ENCODE measurements at regions not wholly inside any gene's neighbourhood (a gene's known extent, or its start where the extent isn't known, plus 50 kb on each side); places are given as distances from the start of the nearest gene placed in this dataset.

- TF ChIP-seq CTCF (IDR thresholded peaks at IDR 0.05; ENCODE audit: low read depth, low read length, missing input control) = no peak
- no peak for TF ChIP-seq ZBTB33 (IDR thresholded peaks at IDR 0.05)
- TF ChIP-seq GABPA (IDR thresholded peaks at IDR 0.05 in 1 of 2, conservative IDR thresholded peaks at IDR 0.05 in 1 of 2) = no peak
- TF ChIP-seq NR2F2 (IDR thresholded peaks at IDR 0.05) = no peak
Observed at GRCh38 chr7:67882843-67883242, 886.2 kb downstream of the TYW1 start (continued).

GRCh38 chr7:67890316-67890715 lies 893.7 kb downstream of the TYW1 start:
- Histone ChIP-seq H3K9me3 (ENCODE audit: control insufficient read depth in 4 of 4, low read length in 3 of 4) (peaks cover 0 to 5% (median under 1%) of the 10 kb centered on the region in 4 donors), H3K27me3 (ENCODE audit: control insufficient read depth in 4 of 4, insufficient read depth in 4 of 4, low read length in 3 of 4) (no peaks in the 10 kb centered on the region), H3K4me1 (ENCODE audit: control insufficient read depth in 4 of 4, insufficient read depth in 4 of 4, low read length in 3 of 4) (no peaks in the 10 kb centered on the region), H3K9ac (ENCODE audit: low read depth in 1 of 2, low read length in 2 of 2) (no peak overlapping the region), H3K27ac (ENCODE audit: low read depth in 1 of 2, low read length in 2 of 2) (no peak overlapping the region), H3K36me3 (ENCODE audit: control insufficient read depth in 4 of 4, insufficient read depth in 3 of 4, low read depth in 1 of 4, low read length in 3 of 4) (no peaks in the 10 kb centered on the region), H3K4me3 (ENCODE audit: low read depth in 1 of 3, low read length in 3 of 3) (no peak overlapping the region)
- DNase-seq (ENCODE audit: low spot score) = no peak
- TF ChIP-seq HNF4G (IDR thresholded peaks at IDR 0.05) = no peak
- no peak for TF ChIP-seq FOXA1 (IDR thresholded peaks at IDR 0.05)
- no peak for TF ChIP-seq ZBTB33 (IDR thresholded peaks at IDR 0.05)
- TF ChIP-seq NR2F2 (IDR thresholded peaks at IDR 0.05) = no peak
- no peak for TF ChIP-seq JUND (IDR thresholded peaks at IDR 0.05)
- no peak for TF ChIP-seq MAX (IDR thresholded peaks at IDR 0.05)
- no peak for TF ChIP-seq RXRA (IDR thresholded peaks at IDR 0.05)
- TF ChIP-seq EGR1 (IDR thresholded peaks at IDR 0.05; ENCODE audit: low read depth in 2 of 2) = no peak
- no peak for TF ChIP-seq SP1 (IDR thresholded peaks at IDR 0.05)
- TF ChIP-seq ATF3 (IDR thresholded peaks at IDR 0.05) = no peak
- TF ChIP-seq GABPA (IDR thresholded peaks at IDR 0.05 in 1 of 2, conservative IDR thresholded peaks at IDR 0.05 in 1 of 2) = no peak
- 82% methylated on average over 12 of the region's 12 CpGs for WGBS

GRCh38 chr7:67894746-67895145 lies 898.1 kb downstream of the TYW1 start:
- no peak for DNase-seq (ENCODE audit: low spot score)
- Histone ChIP-seq H3K27ac (ENCODE audit: low read depth in 1 of 2, low read length in 2 of 2) (no peak overlapping the region), H3K4me3 (ENCODE audit: low read depth in 1 of 3, low read length in 3 of 3) (no peak overlapping the region), H3K4me1 (ENCODE audit: control insufficient read depth in 4 of 4, insufficient read depth in 4 of 4, low read length in 3 of 4) (no peaks in the 10 kb centered on the region), H3K27me3 (ENCODE audit: control insufficient read depth in 4 of 4, insufficient read depth in 4 of 4, low read length in 3 of 4) (no peaks in the 10 kb centered on the region), H3K36me3 (ENCODE audit: control insufficient read depth in 4 of 4, insufficient read depth in 3 of 4, low read depth in 1 of 4, low read length in 3 of 4) (no peaks in the 10 kb centered on the region), H3K9me3 (ENCODE audit: control insufficient read depth in 4 of 4, low read length in 3 of 4) (peaks cover 0 to under 1% (median 0%) of the 10 kb centered on the region in 4 donors), H3K9ac (ENCODE audit: low read depth in 1 of 2, low read length in 2 of 2) (no peak overlapping the region)
- WGBS = 94% methylated on average over 6 of the region's 6 CpGs
- TF ChIP-seq EGR1 (IDR thresholded peaks at IDR 0.05; ENCODE audit: low read depth in 2 of 2) (no peak), GABPA (IDR thresholded peaks at IDR 0.05 in 1 of 2, conservative IDR thresholded peaks at IDR 0.05 in 1 of 2) (no peak), TAF1 (conservative IDR thresholded peaks at IDR 0.05) (no peak), JUND (IDR thresholded peaks at IDR 0.05) (no peak), CTCF (IDR thresholded peaks at IDR 0.05; ENCODE audit: low read depth, low read length, missing input control) (no peak), HNF4G (IDR thresholded peaks at IDR 0.05) (no peak), FOXA1 (IDR thresholded peaks at IDR 0.05) (no peak)
